ENCODE measurements at regions not wholly inside any gene's neighbourhood (a gene's known extent, or its start where the extent isn't known, plus 50 kb on each side); places are given as distances from the start of the nearest gene placed in this dataset.

DNA sequence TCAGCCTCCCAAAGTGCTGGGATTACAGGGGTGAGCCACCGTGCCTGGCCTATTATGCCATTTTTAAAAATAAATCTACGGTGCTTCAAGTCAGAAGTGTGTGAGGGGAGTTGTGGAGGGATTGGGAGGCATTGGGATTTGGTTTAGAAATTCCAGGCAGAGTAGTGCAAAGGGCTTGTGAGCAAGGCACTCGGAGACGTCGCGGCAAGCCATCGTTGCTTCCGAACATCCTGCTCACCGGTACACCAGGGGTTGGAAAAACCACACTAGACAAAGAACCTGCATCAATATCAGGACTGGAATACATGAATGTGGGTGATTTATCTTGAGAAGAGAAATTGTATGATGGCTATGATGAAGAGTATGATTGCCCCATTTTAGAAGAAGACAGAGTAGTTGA, 227.0 kb downstream of the ALG10 start:
- TF ChIP-seq, protein P1, sequence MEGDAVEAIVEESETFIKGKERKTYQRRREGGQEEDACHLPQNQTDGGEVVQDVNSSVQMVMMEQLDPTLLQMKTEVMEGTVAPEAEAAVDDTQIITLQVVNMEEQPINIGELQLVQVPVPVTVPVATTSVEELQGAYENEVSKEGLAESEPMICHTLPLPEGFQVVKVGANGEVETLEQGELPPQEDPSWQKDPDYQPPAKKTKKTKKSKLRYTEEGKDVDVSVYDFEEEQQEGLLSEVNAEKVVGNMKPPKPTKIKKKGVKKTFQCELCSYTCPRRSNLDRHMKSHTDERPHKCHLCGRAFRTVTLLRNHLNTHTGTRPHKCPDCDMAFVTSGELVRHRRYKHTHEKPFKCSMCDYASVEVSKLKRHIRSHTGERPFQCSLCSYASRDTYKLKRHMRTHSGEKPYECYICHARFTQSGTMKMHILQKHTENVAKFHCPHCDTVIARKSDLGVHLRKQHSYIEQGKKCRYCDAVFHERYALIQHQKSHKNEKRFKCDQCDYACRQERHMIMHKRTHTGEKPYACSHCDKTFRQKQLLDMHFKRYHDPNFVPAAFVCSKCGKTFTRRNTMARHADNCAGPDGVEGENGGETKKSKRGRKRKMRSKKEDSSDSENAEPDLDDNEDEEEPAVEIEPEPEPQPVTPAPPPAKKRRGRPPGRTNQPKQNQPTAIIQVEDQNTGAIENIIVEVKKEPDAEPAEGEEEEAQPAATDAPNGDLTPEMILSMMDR (IDR thresholded peaks at IDR 0.05): no peak
- no peak for TF ChIP-seq POLR2A (IDR thresholded peaks at IDR 0.05)

Measured in testis (tissue), 2 donors.